ENCODE measurements at regions not wholly inside any gene's neighbourhood (a gene's known extent, or its start where the extent isn't known, plus 50 kb on each side); places are given as distances from the start of the nearest gene placed in this dataset.

- Histone ChIP-seq H3K79me2 (ENCODE audit: low read depth) (no peaks in the 10 kb centered on the region), H3K9me3 (ENCODE audit: insufficient read depth, low read depth) (no peaks in the 10 kb centered on the region), H4K20me1 (ENCODE audit: insufficient read depth) (no peaks in the 10 kb centered on the region), H3K27me3 (ENCODE audit: insufficient read depth, low read depth) (no peaks in the 10 kb centered on the region), H3K4me1 (replicated peaks; ENCODE audit: insufficient read depth) (no peaks in the 10 kb centered on the region), H3K27ac (no peak overlapping the region), H3K4me2 (no peak overlapping the region), H3K4me3 (no peak overlapping the region), H3K9me2 (ENCODE audit: insufficient read depth) (no peaks in the 10 kb centered on the region), H3F3A (ENCODE audit: insufficient read depth, low read depth) (no peaks in the 10 kb centered on the region), H3K36me3 (ENCODE audit: low read depth) (no peaks in the 10 kb centered on the region), H2AFZ (no peak overlapping the region)
- DNase-seq = no peak
- BruUV-seq (replicated peaks) = no TSS peak
- ChIA-PET CTCF (no interaction called here), POLR2A (ENCODE audit: unreplicated experiment) (no interaction called here)
- intact Hi-C loops (cut with micrococcal nuclease; ENCODE audit: unreplicated experiment) = no loop called here
- no peak for TF ChIP-seq CTCF (conservative IDR thresholded peaks at IDR 0.05)
- TF ChIP-seq EZH2 (IDR thresholded peaks at IDR 0.05; ENCODE audit: low read depth) = no peak
These were observed 393.3 kb downstream of the PPP3CA start for GRCh38 chr4:100954046-100954445.

- Histone ChIP-seq H3K4me3 (no peak overlapping the region), H4K20me1 (ENCODE audit: insufficient read depth) (no peaks in the 10 kb centered on the region), H3K79me2 (ENCODE audit: low read depth) (no peaks in the 10 kb centered on the region), H3F3A (ENCODE audit: insufficient read depth, low read depth) (no peaks in the 10 kb centered on the region), H3K27ac (no peak overlapping the region), H3K27me3 (ENCODE audit: insufficient read depth, low read depth) (no peaks in the 10 kb centered on the region), H2AFZ (no peak overlapping the region), H3K4me1 (replicated peaks; ENCODE audit: insufficient read depth) (no peaks in the 10 kb centered on the region), H3K36me3 (ENCODE audit: low read depth) (no peaks in the 10 kb centered on the region), H3K4me2 (no peak overlapping the region), H3K9me2 (ENCODE audit: insufficient read depth) (no peaks in the 10 kb centered on the region), H3K9me3 (ENCODE audit: insufficient read depth, low read depth) (no peaks in the 10 kb centered on the region)
- intact Hi-C loops (cut with micrococcal nuclease; ENCODE audit: unreplicated experiment) = no loop called here
- DNase-seq = no peak
- CTCF ChIA-PET = no interaction called here
- POLR2A ChIA-PET (ENCODE audit: unreplicated experiment) = no interaction called here
- TF ChIP-seq CTCF (conservative IDR thresholded peaks at IDR 0.05) (no peak), EZH2 (IDR thresholded peaks at IDR 0.05; ENCODE audit: low read depth) (no peak)
- BruUV-seq (replicated peaks) = no TSS peak
These were observed 393.7 kb downstream of the PPP3CA start for GRCh38 chr4:100953616-100954015.

GRCh38 chr4:100952590-100952989 is 394.7 kb downstream of the PPP3CA start:
- H4K20me1 ChIP-seq (ENCODE audit: insufficient read depth) = no peaks in the 10 kb centered on the region
- ChIA-PET POLR2A (ENCODE audit: unreplicated experiment) (no interaction called here), CTCF (no interaction called here)
- intact Hi-C loops (cut with micrococcal nuclease; ENCODE audit: unreplicated experiment) = no loop called here
- no peaks in the 10 kb centered on the region for H3F3A ChIP-seq (ENCODE audit: insufficient read depth, low read depth)
- H3K9me2 ChIP-seq (ENCODE audit: insufficient read depth) = no peaks in the 10 kb centered on the region
- no peak overlapping the region for H3K27ac ChIP-seq
- H2AFZ ChIP-seq = no peak overlapping the region
- H3K27me3 ChIP-seq (ENCODE audit: insufficient read depth, low read depth) = no peaks in the 10 kb centered on the region
- H3K4me3 ChIP-seq = no peak overlapping the region
- no peaks in the 10 kb centered on the region for H3K79me2 ChIP-seq (ENCODE audit: low read depth)
- H3K4me1 ChIP-seq (replicated peaks; ENCODE audit: insufficient read depth) = no peaks in the 10 kb centered on the region
- H3K9me3 ChIP-seq (ENCODE audit: insufficient read depth, low read depth) = no peaks in the 10 kb centered on the region
- TF ChIP-seq CTCF (conservative IDR thresholded peaks at IDR 0.05) (no peak), EZH2 (IDR thresholded peaks at IDR 0.05; ENCODE audit: low read depth) (no peak)
- no peaks in the 10 kb centered on the region for H3K36me3 ChIP-seq (ENCODE audit: low read depth)
- BruUV-seq (replicated peaks) = no TSS peak
- no peak overlapping the region for H3K4me2 ChIP-seq
- DNase-seq = no peak
